Testis (tissue), 2 donors: ENCODE measurements at regions not wholly inside any gene's neighbourhood (a gene's known extent, or its start where the extent isn't known, plus 50 kb on each side); places are given as distances from the start of the nearest gene placed in this dataset.

Experiments
- POLR2A ChIP-seq: fragments of 450-650 bp; IDR thresholded peaks from one replicate; pipeline ENCODE4 v1.6.1; 2017; ENCODE audit warnings: antibody characterized with exemption, mild to moderate bottlenecking, moderate library complexity
- TF ChIP-seq, protein P1 (sequence below), 3 experiments: fragments of 450-650 bp in 2 of 3; fragments of 200-600 bp in 1 of 3; sonication (generic) in 1 of 3; IDR thresholded peaks; one replicate each; pipeline ENCODE4 v1.5.1; 2016 to 2019; ENCODE audit warnings: antibody characterized with exemption in 3 of 3, mild to moderate bottlenecking in 2 of 3, moderate library complexity in 1 of 3

DNA sequence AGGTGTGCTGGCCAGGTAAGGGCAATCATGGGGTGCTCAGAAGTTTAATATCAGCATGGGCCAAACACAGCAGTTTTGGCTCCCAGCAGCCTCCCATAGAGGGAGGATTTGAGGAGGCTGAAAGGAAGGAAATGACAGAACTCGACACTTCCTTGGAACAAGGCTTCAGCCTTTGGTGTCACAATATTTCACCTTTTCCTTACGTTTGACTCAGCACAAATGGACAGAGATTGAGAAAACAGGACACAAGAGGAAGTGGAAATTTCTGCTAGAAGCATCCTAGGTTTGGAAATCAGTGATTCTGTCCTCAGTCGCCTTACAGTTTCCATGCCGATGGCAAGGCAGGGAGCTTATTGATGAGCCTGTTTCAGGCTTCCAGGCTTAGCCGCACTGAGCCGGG lies 181.4 kb downstream of the MAF start:
- TF ChIP-seq, protein P1, sequence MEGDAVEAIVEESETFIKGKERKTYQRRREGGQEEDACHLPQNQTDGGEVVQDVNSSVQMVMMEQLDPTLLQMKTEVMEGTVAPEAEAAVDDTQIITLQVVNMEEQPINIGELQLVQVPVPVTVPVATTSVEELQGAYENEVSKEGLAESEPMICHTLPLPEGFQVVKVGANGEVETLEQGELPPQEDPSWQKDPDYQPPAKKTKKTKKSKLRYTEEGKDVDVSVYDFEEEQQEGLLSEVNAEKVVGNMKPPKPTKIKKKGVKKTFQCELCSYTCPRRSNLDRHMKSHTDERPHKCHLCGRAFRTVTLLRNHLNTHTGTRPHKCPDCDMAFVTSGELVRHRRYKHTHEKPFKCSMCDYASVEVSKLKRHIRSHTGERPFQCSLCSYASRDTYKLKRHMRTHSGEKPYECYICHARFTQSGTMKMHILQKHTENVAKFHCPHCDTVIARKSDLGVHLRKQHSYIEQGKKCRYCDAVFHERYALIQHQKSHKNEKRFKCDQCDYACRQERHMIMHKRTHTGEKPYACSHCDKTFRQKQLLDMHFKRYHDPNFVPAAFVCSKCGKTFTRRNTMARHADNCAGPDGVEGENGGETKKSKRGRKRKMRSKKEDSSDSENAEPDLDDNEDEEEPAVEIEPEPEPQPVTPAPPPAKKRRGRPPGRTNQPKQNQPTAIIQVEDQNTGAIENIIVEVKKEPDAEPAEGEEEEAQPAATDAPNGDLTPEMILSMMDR (IDR thresholded peaks at IDR 0.05), result no peak
- no peak for TF ChIP-seq POLR2A
